ENCODE measurements at regions not wholly inside any gene's neighbourhood (a gene's known extent, or its start where the extent isn't known, plus 50 kb on each side); places are given as distances from the start of the nearest gene placed in this dataset.

DNA sequence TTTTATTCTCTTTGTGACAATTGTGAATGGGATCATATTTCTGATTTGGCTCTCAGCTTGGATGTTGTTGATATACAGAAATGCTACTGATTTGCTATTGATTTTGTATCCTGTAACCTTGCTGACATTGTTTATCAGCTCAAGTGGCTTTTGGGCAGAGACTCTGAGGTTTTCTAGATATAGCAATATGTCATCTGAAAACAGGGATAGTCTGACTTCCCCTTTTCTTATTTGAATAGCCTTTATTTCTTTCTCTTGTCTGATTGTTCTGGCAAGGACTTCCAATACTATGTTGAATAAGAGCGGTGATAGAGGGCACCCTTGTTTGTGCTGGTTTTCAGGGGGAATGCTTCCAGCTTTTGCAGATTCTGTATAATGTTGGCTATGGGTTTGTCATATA lies 150.8 kb downstream of the FASLG start:
- TF ChIP-seq, protein P1, sequence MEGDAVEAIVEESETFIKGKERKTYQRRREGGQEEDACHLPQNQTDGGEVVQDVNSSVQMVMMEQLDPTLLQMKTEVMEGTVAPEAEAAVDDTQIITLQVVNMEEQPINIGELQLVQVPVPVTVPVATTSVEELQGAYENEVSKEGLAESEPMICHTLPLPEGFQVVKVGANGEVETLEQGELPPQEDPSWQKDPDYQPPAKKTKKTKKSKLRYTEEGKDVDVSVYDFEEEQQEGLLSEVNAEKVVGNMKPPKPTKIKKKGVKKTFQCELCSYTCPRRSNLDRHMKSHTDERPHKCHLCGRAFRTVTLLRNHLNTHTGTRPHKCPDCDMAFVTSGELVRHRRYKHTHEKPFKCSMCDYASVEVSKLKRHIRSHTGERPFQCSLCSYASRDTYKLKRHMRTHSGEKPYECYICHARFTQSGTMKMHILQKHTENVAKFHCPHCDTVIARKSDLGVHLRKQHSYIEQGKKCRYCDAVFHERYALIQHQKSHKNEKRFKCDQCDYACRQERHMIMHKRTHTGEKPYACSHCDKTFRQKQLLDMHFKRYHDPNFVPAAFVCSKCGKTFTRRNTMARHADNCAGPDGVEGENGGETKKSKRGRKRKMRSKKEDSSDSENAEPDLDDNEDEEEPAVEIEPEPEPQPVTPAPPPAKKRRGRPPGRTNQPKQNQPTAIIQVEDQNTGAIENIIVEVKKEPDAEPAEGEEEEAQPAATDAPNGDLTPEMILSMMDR (IDR thresholded peaks at IDR 0.05; ENCODE audit: low read depth, low read length), result no peak
- no peak for DNase-seq (ENCODE audit: extremely low read depth, low read depth)

DNA sequence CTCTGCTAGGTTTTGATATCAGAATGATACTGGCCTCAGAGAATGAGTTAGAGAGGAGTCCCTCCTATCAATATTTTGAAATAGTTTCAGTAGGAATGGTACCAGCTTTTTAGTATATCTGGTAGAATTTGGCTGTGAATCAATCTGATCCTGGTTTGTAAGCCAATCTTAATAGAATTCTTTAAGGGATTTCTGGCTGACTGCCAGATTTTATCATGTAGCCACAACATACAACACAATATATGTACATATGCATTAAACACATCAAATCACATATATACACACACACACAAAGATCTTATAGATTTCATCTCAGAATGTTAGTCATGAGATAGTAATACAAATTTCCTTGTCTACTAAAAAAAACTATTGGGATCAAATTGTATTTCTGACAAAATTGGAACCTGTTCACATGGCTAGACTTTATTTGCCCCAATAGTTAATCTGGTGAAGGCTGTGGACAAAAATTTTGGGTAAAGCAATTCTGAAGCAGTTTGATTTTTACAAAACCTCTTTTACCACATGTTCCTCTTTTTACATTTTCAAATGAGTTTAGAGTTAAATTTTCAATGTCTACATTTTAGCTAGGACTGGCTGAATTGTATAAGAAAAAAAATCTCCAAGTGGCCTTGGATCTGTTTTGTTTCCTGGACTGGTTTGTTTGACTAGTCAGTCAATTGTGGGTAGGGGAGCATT lies 151.7 kb downstream of the FASLG start:
- no peak for DNase-seq (ENCODE audit: extremely low read depth, low read depth)
- TF ChIP-seq, protein P1 (IDR thresholded peaks at IDR 0.05; ENCODE audit: low read depth, low read length), result no peak

DNA sequence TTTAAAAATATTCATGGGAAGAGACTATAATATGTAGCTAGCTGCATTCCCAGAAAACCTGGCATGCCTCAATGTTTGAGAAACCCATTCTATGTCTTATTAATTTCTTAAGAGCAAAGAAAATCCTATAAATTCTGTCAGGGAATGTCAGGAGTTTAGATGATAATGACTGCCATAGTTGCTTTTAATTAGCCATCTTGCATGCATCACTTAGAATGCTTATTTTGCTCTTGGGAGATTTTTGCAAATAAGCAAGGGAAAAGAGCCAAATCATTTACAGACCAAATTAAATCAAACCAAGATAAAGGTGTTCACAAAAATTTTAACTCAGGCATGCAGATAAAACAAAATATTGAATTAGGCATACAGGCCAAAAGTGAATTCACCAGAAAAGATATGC lies 152.8 kb downstream of the FASLG start:
- DNase-seq (ENCODE audit: extremely low read depth, low read depth), result no peak
- TF ChIP-seq, protein P1 (IDR thresholded peaks at IDR 0.05; ENCODE audit: low read depth, low read length), result no peak

DNA sequence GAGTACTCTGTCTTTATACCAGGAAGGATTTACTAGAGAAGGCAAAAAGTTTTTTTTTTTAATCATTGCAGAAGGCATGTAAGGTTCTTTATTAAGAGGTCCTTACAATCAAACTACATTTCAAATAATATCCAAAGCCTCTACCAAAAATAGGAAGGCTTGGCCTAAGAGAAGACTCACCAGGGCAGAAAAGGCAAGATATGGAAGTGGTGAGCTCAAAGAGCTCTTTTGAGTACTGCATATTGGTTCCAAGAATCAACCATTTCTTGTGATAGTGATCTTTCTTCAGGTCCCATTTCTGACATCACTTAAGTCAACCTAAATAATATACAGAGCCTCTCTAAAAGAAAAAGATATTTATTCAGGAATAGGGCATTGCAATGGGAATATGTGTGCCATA lies 153.2 kb downstream of the FASLG start:
- no peak for DNase-seq (ENCODE audit: extremely low read depth, low read depth)
- TF ChIP-seq, protein P1 (IDR thresholded peaks at IDR 0.05; ENCODE audit: low read depth, low read length), result no peak

DNA sequence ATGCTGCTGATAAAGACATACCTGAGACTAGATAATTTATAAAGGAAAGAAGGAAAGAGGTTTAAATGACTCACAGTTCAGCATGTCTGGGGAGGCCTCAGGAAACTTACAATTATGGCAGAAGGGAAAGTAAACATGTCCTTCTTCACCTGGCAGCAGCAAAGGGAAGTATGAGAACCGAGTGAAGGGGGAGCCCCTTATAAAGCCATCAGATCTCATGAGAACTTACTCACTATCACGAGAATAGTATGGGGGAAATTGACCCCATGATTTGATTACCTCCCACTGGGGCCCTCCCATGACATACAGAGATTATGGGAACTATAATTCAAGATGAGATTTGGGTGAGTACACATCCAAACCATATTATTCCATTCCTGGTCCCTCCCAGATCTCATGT lies 154.4 kb downstream of the FASLG start:
- DNase-seq (ENCODE audit: extremely low read depth, low read depth), result no peak
- TF ChIP-seq, protein P1 (IDR thresholded peaks at IDR 0.05; ENCODE audit: low read depth, low read length), result no peak

DNA sequence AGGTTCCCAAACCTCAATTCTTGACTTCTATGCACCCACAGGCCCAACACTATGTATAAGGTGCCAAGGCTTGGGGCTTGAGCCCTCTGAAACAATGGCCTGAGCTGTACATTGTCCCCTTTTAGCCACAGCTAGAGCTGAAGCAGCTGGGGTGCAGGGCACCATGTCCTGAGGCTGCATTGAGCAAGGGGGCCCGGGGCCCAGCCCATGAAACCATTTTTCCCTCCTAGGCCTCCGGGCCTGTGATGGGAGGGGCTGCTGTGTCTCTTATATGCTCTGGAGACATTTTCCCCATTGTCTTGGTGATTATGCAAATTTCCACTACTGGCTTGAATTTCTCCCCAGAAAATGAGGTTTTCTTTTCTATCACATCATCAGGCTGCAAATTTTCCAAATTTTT lies 155.5 kb downstream of the FASLG start:
- TF ChIP-seq, protein P1 (IDR thresholded peaks at IDR 0.05; ENCODE audit: low read depth, low read length), result no peak

DNA sequence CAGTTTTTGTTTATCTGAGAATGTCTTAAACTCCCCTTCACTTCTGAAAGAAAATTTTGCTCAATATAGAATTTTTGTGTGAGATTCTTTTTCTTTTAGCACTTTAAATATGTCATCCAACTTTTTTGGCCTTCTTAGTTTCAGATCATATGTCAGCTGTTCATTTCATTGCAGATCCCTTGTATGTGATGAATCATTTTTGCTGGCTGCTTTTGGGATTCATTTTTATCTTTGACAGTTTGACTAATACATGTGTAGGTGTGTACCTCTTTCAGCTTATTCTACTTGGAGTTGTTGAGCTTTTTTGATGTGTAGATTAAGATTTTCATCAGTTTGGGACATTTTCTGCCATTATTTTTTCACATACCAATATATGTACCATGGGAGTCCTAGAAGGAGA lies 156.8 kb downstream of the FASLG start:
- TF ChIP-seq, protein P1 (IDR thresholded peaks at IDR 0.05; ENCODE audit: low read depth, low read length), result no peak
- no peak for DNase-seq (ENCODE audit: extremely low read depth, low read depth)

More for the DNA sequence above, 155.5 kb downstream of the FASLG start:
- DNase-seq (ENCODE audit: extremely low read depth, low read depth), result no peak

All from AG09319 (cell line).